ENCODE measurements at regions not wholly inside any gene's neighbourhood (a gene's known extent, or its start where the extent isn't known, plus 50 kb on each side); places are given as distances from the start of the nearest gene placed in this dataset.

DNA sequence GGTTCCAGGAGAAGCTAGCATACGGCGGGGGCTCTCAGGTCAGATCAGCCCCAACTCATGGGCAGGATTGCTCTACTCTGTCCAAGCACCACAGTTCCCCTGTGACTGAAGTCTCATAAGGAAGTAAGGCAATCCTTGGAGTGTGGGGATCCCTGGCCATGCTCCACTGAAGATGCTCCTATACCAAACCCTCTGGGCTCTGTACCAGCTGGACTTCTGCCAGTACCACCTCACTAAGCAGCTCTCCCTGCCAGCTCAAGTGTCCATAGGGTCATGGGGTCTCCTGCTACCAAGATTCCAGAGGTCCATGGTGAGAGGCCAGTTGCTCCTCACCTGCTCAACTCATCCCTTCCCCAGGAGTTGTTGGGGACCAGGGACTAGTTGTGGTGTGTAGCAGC lies 355.7 kb upstream of the STEAP1 start:
- peaks cover 6% of the 10 kb centered on the region for H3K9me3 ChIP-seq (ENCODE audit: control insufficient read depth, low read length)
- H3K4me1 Mint-ChIP-seq: no peaks in the 10 kb centered on the region
- no peak overlapping the region for H3K4me3 ChIP-seq (ENCODE audit: low read length)
- H3K9me3 Mint-ChIP-seq: no peaks in the 10 kb centered on the region
- TF ChIP-seq CTCF (conservative IDR thresholded peaks at IDR 0.05): no peak
- no peak overlapping the region for H3K4me3 Mint-ChIP-seq
- no peak overlapping the region for H3K27ac Mint-ChIP-seq
- H3K36me3 ChIP-seq (ENCODE audit: control insufficient read depth, insufficient read depth, low read length): no peaks in the 10 kb centered on the region
- no peak for DNase-seq
- H3K4me1 ChIP-seq (ENCODE audit: control insufficient read depth, insufficient read depth, low read length): no peaks in the 10 kb centered on the region
- 91 to 100% methylated on average over 2 of the region's 2 CpGs for WGBS, 2 experiments (ENCODE audit: insufficient coverage in 1 of 2, insufficient read length in 1 of 2)
- no peaks in the 10 kb centered on the region for H3K27me3 Mint-ChIP-seq (ENCODE audit: insufficient read depth)
- H3K36me3 Mint-ChIP-seq (ENCODE audit: low read depth): no peaks in the 10 kb centered on the region
- H3K9ac ChIP-seq (ENCODE audit: extremely low read depth, low read length, poor library complexity, severe bottlenecking): no peak overlapping the region
- H3K27ac ChIP-seq (ENCODE audit: low read depth, low read length): no peak overlapping the region
- no peaks in the 10 kb centered on the region for H3K27me3 ChIP-seq (ENCODE audit: control insufficient read depth, insufficient read depth, low read length, poor library complexity, severe bottlenecking)

DNA sequence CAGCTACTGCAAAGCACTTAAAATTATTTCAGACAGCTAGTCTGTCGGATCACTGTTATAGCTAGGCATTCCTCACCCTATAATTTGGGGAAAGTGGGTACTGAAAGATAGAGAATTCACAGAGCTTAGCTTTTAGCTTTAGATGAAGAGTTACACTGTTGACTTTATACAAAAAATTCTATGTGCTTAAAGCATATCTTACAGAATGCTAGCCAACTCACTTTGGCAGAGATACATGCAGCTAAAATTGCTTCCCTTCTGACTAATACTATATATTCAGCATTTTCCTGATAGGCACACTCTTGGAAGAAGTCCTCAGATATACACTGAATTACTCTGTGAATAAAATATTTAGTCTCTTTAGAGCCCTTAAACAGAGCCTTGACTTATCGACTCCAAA lies 353.5 kb upstream of the STEAP1 start:
- H3K4me3 ChIP-seq (ENCODE audit: low read length): no peak overlapping the region
- no peaks in the 10 kb centered on the region for H3K27me3 ChIP-seq (ENCODE audit: control insufficient read depth, insufficient read depth, low read length, poor library complexity, severe bottlenecking)
- no peaks in the 10 kb centered on the region for H3K36me3 ChIP-seq (ENCODE audit: control insufficient read depth, insufficient read depth, low read length)
- DNase-seq: no peak
- peaks cover 10% of the 10 kb centered on the region for H3K9me3 ChIP-seq (ENCODE audit: control insufficient read depth, low read length)
- no peak overlapping the region for H3K27ac ChIP-seq (ENCODE audit: low read depth, low read length)
- H3K4me1 ChIP-seq (ENCODE audit: control insufficient read depth, insufficient read depth, low read length): no peaks in the 10 kb centered on the region
- Mint-ChIP-seq H3K27ac (no peak overlapping the region), H3K4me3 (no peak overlapping the region), H3K27me3 (ENCODE audit: insufficient read depth) (no peaks in the 10 kb centered on the region), H3K36me3 (ENCODE audit: low read depth) (no peaks in the 10 kb centered on the region), H3K9me3 (no peaks in the 10 kb centered on the region), H3K4me1 (no peaks in the 10 kb centered on the region)
- no peak overlapping the region for H3K9ac ChIP-seq (ENCODE audit: extremely low read depth, low read length, poor library complexity, severe bottlenecking)
- no peak for TF ChIP-seq CTCF (conservative IDR thresholded peaks at IDR 0.05)
- WGBS, 2 experiments (ENCODE audit: insufficient coverage in 1 of 2, insufficient read length in 1 of 2): 70 to 100% methylated on average over 1 to 2 of the region's 2 CpGs

GRCh38 chr7:89809291-89809690 lies 345.0 kb upstream of the STEAP1 start:
- Histone ChIP-seq H3K9me3 (ENCODE audit: control insufficient read depth, low read length) (peaks cover 27% of the 10 kb centered on the region), H3K4me3 (ENCODE audit: low read length) (no peak overlapping the region), H3K36me3 (ENCODE audit: control insufficient read depth, insufficient read depth, low read length) (no peaks in the 10 kb centered on the region), H3K27ac (ENCODE audit: low read depth, low read length) (no peak overlapping the region), H3K4me1 (ENCODE audit: control insufficient read depth, insufficient read depth, low read length) (no peaks in the 10 kb centered on the region), H3K9ac (ENCODE audit: extremely low read depth, low read length, poor library complexity, severe bottlenecking) (no peak overlapping the region), H3K27me3 (ENCODE audit: control insufficient read depth, insufficient read depth, low read length, poor library complexity, severe bottlenecking) (no peaks in the 10 kb centered on the region)
- Mint-ChIP-seq H3K4me1 (no peaks in the 10 kb centered on the region), H3K4me3 (no peak overlapping the region), H3K27ac (no peak overlapping the region), H3K9me3 (peaks cover 6% of the 10 kb centered on the region), H3K36me3 (ENCODE audit: low read depth) (no peaks in the 10 kb centered on the region), H3K27me3 (ENCODE audit: insufficient read depth) (no peaks in the 10 kb centered on the region)
- DNase-seq: no peak
- no peak for TF ChIP-seq CTCF (conservative IDR thresholded peaks at IDR 0.05)
- 88 to 89% methylated on average over 1 of the region's 1 CpG for WGBS, 2 experiments (ENCODE audit: insufficient coverage in 1 of 2, insufficient read length in 1 of 2)
